Neural cell (in vitro differentiated cells): ENCODE measurements at regions not wholly inside any gene's neighbourhood (a gene's known extent, or its start where the extent isn't known, plus 50 kb on each side); places are given as distances from the start of the nearest gene placed in this dataset.

ENCODE experiments used
- H2AFZ ChIP-seq: fragments of 200-600, 300-800 bp; sonication (generic), shearing (Covaris generic); 2 replicates; pipeline ENCODE4 v1.6.0; 2014; ENCODE audit warnings: low read depth, mild to moderate bottlenecking, antibody characterized with exemption, low read length, moderate library complexity
- H3F3A ChIP-seq: fragments of 200-600 bp; shearing (Covaris generic); 2 replicates; pipeline ENCODE4 v1.6.1; 2016; ENCODE audit warnings: mild to moderate bottlenecking, moderate library complexity, mixed read lengths, antibody characterized with exemption, low read length; ENCODE audit not compliant: insufficient read depth, poor library complexity, severe bottlenecking
- H3K27ac ChIP-seq: fragments of 200-600, 300-800 bp; sonication (generic), shearing (Covaris generic); 2 replicates; pipeline ENCODE4 v1.5.1; 2014; ENCODE audit warnings: mild to moderate bottlenecking, low read length, moderate library complexity
- H3K27me3 ChIP-seq: fragments of 300-800, 200-600 bp; sonication (generic), shearing (Covaris generic); 2 replicates; pipeline ENCODE4 v1.6.0; 2014; ENCODE audit warnings: mild to moderate bottlenecking, low read depth, low read length, moderate library complexity; ENCODE audit not compliant: insufficient read depth
- H3K36me3 ChIP-seq: fragments of 300-800, 200-600 bp; sonication (generic), shearing (Covaris generic); 2 replicates; pipeline ENCODE4 v1.5.1; 2014; ENCODE audit warnings: mild to moderate bottlenecking, antibody characterized with exemption, low read length, moderate library complexity; ENCODE audit not compliant: insufficient read depth
- H3K4me2 ChIP-seq: fragments of 300-800, 200-600 bp; sonication (generic), shearing (Covaris generic); 2 replicates; pipeline ENCODE4 v1.6.0; 2014; ENCODE audit warnings: mild to moderate bottlenecking, low read length
- H3K4me3 ChIP-seq: fragments of 300-800, 200-600 bp; sonication (generic), shearing (Covaris generic); 2 replicates; pipeline ENCODE4 v1.5.1; 2014; ENCODE audit warnings: mild to moderate bottlenecking, low read length, moderate library complexity
- H3K79me2 ChIP-seq: fragments of 200-600 bp; shearing (Covaris generic); replicated peaks from 2 replicates; pipeline ENCODE4 v1.6.0; 2014; ENCODE audit warnings: mild to moderate bottlenecking, low read length, moderate library complexity; ENCODE audit not compliant: insufficient read depth
- H3K9ac ChIP-seq: fragments of 300-800, 200-600 bp; sonication (generic), shearing (Covaris generic); 2 replicates; pipeline ENCODE4 v1.6.1; 2016; ENCODE audit warnings: mild to moderate bottlenecking, low read length, mixed read lengths
- H3K9me2 ChIP-seq: fragments of 200-600 bp; shearing (Covaris generic); 2 replicates; pipeline ENCODE4 v1.6.1; 2016; ENCODE audit warnings: mild to moderate bottlenecking, low read length, mixed read lengths; ENCODE audit not compliant: insufficient read depth
- H3K9me3 ChIP-seq: fragments of 200-600, 300-800 bp; sonication (generic), shearing (Covaris generic); 2 replicates; pipeline ENCODE4 v1.6.1; 2016; ENCODE audit warnings: mild to moderate bottlenecking, mixed run types, low read length, moderate library complexity, mixed read lengths
- H4K20me1 ChIP-seq: fragments of 200-600 bp; shearing (Covaris generic); 2 replicates; pipeline ENCODE4 v1.6.1; 2016; ENCODE audit warnings: mild to moderate bottlenecking, mixed run types; ENCODE audit not compliant: insufficient read depth
- EP300 ChIP-seq: fragments of 450-650 bp; conservative IDR thresholded peaks from 2 replicates; pipeline ENCODE4 v1.6.1; 2014; ENCODE audit warnings: antibody characterized with exemption, mild to moderate bottlenecking, moderate library complexity; ENCODE audit not compliant: poor library complexity, severe bottlenecking
- EZH2 ChIP-seq: fragments of 200-600, 300-800 bp; shearing (Covaris generic), sonication (generic); IDR thresholded peaks from 2 replicates; pipeline ENCODE4 v1.6.1; 2014; ENCODE audit warnings: antibody characterized with exemption, low read length, borderline replicate concordance, mild to moderate bottlenecking; ENCODE audit not compliant: insufficient read depth, poor library complexity, severe bottlenecking
- MXI1 ChIP-seq: fragments of 450-650 bp; conservative IDR thresholded peaks from 2 replicates; pipeline ENCODE4 v1.6.1; 2014; ENCODE audit warnings: antibody characterized with exemption, mild to moderate bottlenecking; ENCODE audit not compliant: poor library complexity, severe bottlenecking
- POLR2AphosphoS5 ChIP-seq: IDR thresholded peaks from 2 replicates; pipeline ENCODE4 v1.6.1; 2012
- RAD21 ChIP-seq: fragments of 450-650 bp; conservative IDR thresholded peaks from 2 replicates; pipeline ENCODE4 v1.6.1; 2014; ENCODE audit warnings: antibody characterized with exemption, mild to moderate bottlenecking, moderate library complexity
- SMC3 ChIP-seq: fragments of 450-650 bp; conservative IDR thresholded peaks from 2 replicates; pipeline ENCODE4 v1.6.1; 2014; ENCODE audit warnings: antibody characterized with exemption, mild to moderate bottlenecking, moderate library complexity; ENCODE audit not compliant: poor library complexity
- TAF1 ChIP-seq: IDR thresholded peaks from 2 replicates; pipeline ENCODE4 v1.6.1; 2012; ENCODE audit warnings: low read depth
- TF ChIP-seq, protein P1 (sequence below): fragments of 450-650 bp; IDR thresholded peaks from 2 replicates; pipeline ENCODE4 v1.5.1; 2014; ENCODE audit warnings: antibody characterized with exemption, mild to moderate bottlenecking, moderate library complexity; ENCODE audit not compliant: poor library complexity, severe bottlenecking
- TF ChIP-seq, protein P2 (sequence below): IDR thresholded peaks from 2 replicates; pipeline ENCODE4 v1.6.1; 2012; ENCODE audit warnings: borderline replicate concordance

DNA sequence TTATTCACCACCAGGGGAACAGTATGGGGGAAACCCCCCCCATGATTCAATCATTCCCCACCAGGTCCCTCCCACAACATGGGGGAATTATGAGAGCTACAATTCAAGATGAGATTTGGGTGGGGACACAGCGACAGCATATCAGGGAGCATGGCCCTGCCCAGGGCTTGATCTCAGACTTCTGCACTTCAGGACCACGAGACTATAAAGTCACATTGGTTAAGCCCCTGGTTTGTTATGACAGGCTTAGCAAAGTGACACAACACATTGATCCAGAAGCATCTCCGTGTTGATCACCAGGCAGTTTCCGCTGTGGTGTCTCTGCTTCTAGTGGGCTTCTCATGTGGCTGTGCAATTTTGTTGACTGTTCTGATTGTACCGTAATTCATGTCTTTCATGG is 312.7 kb upstream of the C1orf174 start:
- H3K79me2 ChIP-seq, result no peaks in the 10 kb centered on the region

DNA sequence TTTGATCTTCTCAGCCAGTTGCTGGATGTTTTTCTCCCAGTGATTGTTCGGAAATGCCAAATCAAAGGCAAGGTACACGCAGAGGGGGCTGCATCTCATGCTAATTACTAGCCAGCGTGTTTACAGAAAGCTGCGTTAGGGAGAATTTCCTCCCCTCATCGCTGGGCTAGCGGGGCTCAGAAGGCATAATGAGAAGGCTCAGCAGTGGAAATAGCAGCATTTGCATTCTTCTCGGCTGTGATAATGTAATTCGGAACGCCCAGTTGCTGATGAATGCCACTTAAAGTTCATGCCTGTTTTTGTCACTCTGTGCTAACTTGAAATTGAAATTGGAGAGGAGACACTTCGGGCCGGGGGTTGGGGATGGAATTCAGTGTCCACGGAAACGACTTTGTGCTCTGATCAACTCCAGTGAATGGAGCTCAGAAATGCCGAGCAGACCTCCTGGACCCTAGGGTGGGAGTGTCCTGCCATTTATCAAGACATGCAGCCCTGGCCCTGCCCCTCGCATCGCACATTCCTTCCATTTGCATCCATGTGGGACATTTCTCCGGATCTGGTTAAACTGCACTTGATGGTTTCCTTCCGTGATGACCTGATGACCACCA is 313.4 kb upstream of the C1orf174 start:
- TF ChIP-seq, protein P1, sequence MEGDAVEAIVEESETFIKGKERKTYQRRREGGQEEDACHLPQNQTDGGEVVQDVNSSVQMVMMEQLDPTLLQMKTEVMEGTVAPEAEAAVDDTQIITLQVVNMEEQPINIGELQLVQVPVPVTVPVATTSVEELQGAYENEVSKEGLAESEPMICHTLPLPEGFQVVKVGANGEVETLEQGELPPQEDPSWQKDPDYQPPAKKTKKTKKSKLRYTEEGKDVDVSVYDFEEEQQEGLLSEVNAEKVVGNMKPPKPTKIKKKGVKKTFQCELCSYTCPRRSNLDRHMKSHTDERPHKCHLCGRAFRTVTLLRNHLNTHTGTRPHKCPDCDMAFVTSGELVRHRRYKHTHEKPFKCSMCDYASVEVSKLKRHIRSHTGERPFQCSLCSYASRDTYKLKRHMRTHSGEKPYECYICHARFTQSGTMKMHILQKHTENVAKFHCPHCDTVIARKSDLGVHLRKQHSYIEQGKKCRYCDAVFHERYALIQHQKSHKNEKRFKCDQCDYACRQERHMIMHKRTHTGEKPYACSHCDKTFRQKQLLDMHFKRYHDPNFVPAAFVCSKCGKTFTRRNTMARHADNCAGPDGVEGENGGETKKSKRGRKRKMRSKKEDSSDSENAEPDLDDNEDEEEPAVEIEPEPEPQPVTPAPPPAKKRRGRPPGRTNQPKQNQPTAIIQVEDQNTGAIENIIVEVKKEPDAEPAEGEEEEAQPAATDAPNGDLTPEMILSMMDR, result no peak
- TF ChIP-seq RAD21 (no peak), SMC3 (no peak), POLR2AphosphoS5 (no peak), TAF1 (no peak), EZH2 (no peak), MXI1 (no peak), EP300 (no peak)
- TF ChIP-seq, protein P2, sequence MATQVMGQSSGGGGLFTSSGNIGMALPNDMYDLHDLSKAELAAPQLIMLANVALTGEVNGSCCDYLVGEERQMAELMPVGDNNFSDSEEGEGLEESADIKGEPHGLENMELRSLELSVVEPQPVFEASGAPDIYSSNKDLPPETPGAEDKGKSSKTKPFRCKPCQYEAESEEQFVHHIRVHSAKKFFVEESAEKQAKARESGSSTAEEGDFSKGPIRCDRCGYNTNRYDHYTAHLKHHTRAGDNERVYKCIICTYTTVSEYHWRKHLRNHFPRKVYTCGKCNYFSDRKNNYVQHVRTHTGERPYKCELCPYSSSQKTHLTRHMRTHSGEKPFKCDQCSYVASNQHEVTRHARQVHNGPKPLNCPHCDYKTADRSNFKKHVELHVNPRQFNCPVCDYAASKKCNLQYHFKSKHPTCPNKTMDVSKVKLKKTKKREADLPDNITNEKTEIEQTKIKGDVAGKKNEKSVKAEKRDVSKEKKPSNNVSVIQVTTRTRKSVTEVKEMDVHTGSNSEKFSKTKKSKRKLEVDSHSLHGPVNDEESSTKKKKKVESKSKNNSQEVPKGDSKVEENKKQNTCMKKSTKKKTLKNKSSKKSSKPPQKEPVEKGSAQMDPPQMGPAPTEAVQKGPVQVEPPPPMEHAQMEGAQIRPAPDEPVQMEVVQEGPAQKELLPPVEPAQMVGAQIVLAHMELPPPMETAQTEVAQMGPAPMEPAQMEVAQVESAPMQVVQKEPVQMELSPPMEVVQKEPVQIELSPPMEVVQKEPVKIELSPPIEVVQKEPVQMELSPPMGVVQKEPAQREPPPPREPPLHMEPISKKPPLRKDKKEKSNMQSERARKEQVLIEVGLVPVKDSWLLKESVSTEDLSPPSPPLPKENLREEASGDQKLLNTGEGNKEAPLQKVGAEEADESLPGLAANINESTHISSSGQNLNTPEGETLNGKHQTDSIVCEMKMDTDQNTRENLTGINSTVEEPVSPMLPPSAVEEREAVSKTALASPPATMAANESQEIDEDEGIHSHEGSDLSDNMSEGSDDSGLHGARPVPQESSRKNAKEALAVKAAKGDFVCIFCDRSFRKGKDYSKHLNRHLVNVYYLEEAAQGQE, result no peak
- Histone ChIP-seq H2AFZ (no peak overlapping the region), H3K27ac (no peak overlapping the region), H3K27me3 (no peaks in the 10 kb centered on the region), H3K79me2 (no peaks in the 10 kb centered on the region), H3K4me3 (no peak overlapping the region), H3K36me3 (no peaks in the 10 kb centered on the region), H3F3A (no peaks in the 10 kb centered on the region), H3K4me2 (no peak overlapping the region), H3K9me3 (no peaks in the 10 kb centered on the region), H4K20me1 (no peaks in the 10 kb centered on the region), H3K9me2 (no peaks in the 10 kb centered on the region), H3K9ac (no peak overlapping the region)

More for the DNA sequence above, 312.7 kb upstream of the C1orf174 start:
- no peak overlapping the region for H3K4me3 ChIP-seq
- H3K27me3 ChIP-seq, result no peaks in the 10 kb centered on the region
- TF ChIP-seq SMC3, result no peak
- TF ChIP-seq, protein P1, result no peak
- no peak for TF ChIP-seq POLR2AphosphoS5
- TF ChIP-seq RAD21, result no peak
- TF ChIP-seq TAF1, result no peak
- TF ChIP-seq, protein P2, result no peak
- TF ChIP-seq EZH2, result no peak
- no peak overlapping the region for H3K4me2 ChIP-seq
- H3K36me3 ChIP-seq, result no peaks in the 10 kb centered on the region
- no peak overlapping the region for H3K9ac ChIP-seq
- no peaks in the 10 kb centered on the region for H3K9me3 ChIP-seq
- no peaks in the 10 kb centered on the region for H4K20me1 ChIP-seq
- H2AFZ ChIP-seq, result no peak overlapping the region
- no peaks in the 10 kb centered on the region for H3K9me2 ChIP-seq
- no peaks in the 10 kb centered on the region for H3F3A ChIP-seq
- H3K27ac ChIP-seq, result no peak overlapping the region
